ENCODE measurements at regions not wholly inside any gene's neighbourhood (a gene's known extent, or its start where the extent isn't known, plus 50 kb on each side); places are given as distances from the start of the nearest gene placed in this dataset.

DNA sequence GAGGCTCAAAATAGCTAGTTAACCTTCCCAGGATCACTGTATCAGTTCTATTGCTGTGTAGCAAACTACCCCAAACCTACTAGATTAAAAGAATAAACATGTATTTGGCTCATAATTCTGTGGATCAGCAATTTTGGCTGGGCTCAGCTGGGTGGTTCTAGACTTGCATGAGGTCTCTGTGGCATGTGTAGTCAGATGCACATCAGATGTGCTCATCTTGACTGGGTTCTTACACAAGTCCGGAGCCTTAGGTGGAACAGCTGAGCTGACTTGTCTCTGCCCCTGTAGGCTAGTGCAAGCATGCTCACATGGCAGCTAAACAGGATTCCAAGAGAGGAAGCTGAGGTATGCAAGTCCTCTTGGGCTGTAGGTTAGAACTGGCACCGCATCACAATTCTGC is 137.7 kb upstream of the PRNP start:
- DNase-seq (no peak), ATAC-seq (no peak)
- H3K36me3 Mint-ChIP-seq, result peaks cover 0 to 6% (median 0%) of the 10 kb centered on the region in 3 donors
- H3K27me3 Mint-ChIP-seq, result peaks cover 24 to 62% (median 41%) of the 10 kb centered on the region in 5 donors
- H3K4me3 Mint-ChIP-seq, result no peak overlapping the region
- POLR2A ChIA-PET, result no interaction called here
- no peaks in the 10 kb centered on the region for H3K4me1 Mint-ChIP-seq
- H3K9me3 Mint-ChIP-seq, result peaks cover 0 to 14% (median 5%) of the 10 kb centered on the region in 9 donors
- no peak overlapping the region for H3K27ac Mint-ChIP-seq

DNA sequence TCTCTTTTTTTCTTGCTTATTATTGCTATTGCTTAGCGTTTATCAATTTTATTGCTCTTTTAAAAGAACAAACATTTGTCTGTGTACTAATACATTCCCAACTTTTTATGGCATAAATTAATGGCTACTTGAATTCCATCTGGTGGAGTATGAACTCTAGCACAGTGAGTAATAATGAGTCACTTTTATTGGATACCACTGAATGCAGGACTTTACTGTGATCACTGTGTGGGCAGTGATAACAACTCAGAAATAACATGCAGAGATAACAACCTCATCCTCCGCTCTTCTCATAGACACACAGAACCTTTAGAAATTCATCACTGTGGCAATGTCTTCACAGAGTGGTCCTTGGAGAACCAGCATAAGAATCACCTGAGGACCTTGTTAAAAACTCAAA is 139.5 kb upstream of the PRNP start:
- peaks cover 0 to 6% (median 0%) of the 10 kb centered on the region in 3 donors for H3K36me3 Mint-ChIP-seq
- no peak for DNase-seq
- no peak overlapping the region for H3K27ac Mint-ChIP-seq
- POLR2A ChIA-PET, result no interaction called here
- peaks cover 20 to 58% (median 39%) of the 10 kb centered on the region in 5 donors for H3K27me3 Mint-ChIP-seq
- no peak for ATAC-seq
- peaks cover 0 to 14% (median 5%) of the 10 kb centered on the region in 9 donors for H3K9me3 Mint-ChIP-seq
- no peaks in the 10 kb centered on the region for H3K4me1 Mint-ChIP-seq
- H3K4me3 Mint-ChIP-seq, result no peak overlapping the region

DNA sequence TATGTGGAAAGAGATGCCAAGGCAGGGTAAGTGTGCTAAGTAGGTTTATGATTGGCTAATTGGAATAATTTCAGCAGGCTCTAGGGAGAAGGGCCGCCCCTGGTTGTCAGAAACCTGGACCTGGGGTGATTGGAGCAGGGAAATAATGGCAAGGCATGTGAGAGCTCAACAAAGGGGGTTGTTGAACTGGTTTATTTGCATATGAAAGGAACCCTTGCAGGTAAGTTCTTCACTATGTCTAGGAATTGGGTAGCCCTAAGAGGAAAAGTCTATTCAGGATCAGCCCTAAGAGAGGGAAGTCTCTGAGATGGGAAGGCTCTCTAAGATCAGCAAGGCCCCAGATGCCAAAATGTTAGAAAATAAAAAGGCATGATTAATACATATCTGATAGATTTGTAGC is 139.9 kb upstream of the PRNP start:
- no peak for DNase-seq
- H3K36me3 Mint-ChIP-seq, result peaks cover 0 to 6% (median 0%) of the 10 kb centered on the region in 3 donors

DNA sequence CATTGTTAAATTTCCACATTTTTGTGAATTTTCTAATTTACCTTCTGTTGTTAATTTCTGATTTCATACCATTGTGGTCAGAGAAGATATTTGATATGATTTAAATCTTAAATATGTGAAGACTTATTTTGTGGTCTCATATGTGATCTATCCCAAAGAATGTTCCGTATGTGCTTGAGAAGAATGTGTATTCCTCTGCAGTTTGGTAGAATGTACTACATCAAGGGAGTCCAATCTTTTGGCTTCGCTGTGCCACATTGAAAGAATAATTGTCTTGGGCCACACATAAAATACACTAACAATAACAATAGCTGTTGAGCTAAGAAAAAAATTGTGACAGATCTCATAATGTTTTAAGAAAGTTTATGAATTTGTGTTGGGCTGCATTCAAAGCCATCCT is 140.7 kb upstream of the PRNP start:
- DNase-seq (no peak), ATAC-seq (no peak)
- H3K4me1 Mint-ChIP-seq, result no peaks in the 10 kb centered on the region
- H3K9me3 Mint-ChIP-seq, result peaks cover 0 to 14% (median 5%) of the 10 kb centered on the region in 9 donors
- peaks cover 13 to 65% (median 36%) of the 10 kb centered on the region in 5 donors for H3K27me3 Mint-ChIP-seq
- POLR2A ChIA-PET, result no interaction called here
- H3K36me3 Mint-ChIP-seq, result peaks cover 0 to 6% (median 0%) of the 10 kb centered on the region in 3 donors
- no peak overlapping the region for H3K4me3 Mint-ChIP-seq
- H3K27ac Mint-ChIP-seq, result no peak overlapping the region

More for the DNA sequence above, 139.9 kb upstream of the PRNP start:
- Mint-ChIP-seq H3K27me3 (peaks cover 17 to 60% (median 39%) of the 10 kb centered on the region in 5 donors), H3K4me1 (no peaks in the 10 kb centered on the region), H3K27ac (no peak overlapping the region), H3K9me3 (peaks cover 0 to 14% (median 5%) of the 10 kb centered on the region in 9 donors), H3K4me3 (no peak overlapping the region)
- ATAC-seq, result no peak
- POLR2A ChIA-PET, result no interaction called here

DNA sequence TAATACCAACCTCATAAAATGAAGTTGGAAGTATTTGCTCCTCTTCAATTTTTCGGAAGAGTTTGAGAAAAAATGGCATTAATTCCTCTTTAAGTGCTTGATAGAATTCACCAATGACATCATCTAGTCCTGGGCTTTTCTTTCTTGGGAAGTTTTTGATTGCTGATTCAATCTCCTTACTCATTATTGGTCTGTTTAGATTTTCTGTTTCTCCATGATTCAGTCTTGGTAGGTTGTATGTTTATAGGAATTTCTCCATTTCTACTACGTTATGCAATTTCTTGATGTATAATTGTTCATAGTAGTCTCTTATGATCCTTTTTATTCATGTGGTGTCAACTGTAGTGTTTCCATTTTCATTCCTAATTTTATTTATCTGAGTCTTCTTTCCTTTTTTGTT is 141.5 kb upstream of the PRNP start:
- Mint-ChIP-seq H3K4me1 (no peaks in the 10 kb centered on the region), H3K4me3 (no peak overlapping the region), H3K9me3 (peaks cover 0 to 13% (median 5%) of the 10 kb centered on the region in 9 donors), H3K27me3 (peaks cover 13 to 59% (median 38%) of the 10 kb centered on the region in 5 donors), H3K36me3 (peaks cover 0 to 6% (median 0%) of the 10 kb centered on the region in 3 donors), H3K27ac (no peak overlapping the region)
- POLR2A ChIA-PET, result no interaction called here
- ATAC-seq (no peak), DNase-seq (no peak)

DNA sequence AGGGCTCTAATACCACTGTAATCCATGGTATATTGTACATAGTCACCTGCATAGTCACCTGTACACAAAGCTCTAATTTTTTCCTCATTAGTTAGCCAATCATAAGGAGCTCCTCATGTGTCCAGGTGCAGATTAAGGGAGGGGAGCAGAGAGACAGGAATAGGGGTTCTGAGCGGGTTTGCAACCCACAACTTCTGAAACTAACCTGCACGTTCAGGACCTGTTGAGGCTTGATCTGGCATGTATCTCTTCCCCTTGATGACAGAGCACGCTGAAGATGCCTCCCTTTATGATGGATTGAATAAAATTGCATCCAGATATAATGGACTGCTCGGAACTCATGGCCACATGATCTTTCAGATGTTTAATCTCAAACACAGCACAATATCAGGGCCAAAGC is 144.0 kb upstream of the PRNP start:
- ATAC-seq, result no peak
- Mint-ChIP-seq H3K4me1 (no peaks in the 10 kb centered on the region), H3K36me3 (no peaks in the 10 kb centered on the region), H3K27me3 (peaks cover 14 to 50% (median 35%) of the 10 kb centered on the region in 5 donors), H3K9me3 (peaks cover 0 to 2% (median 0%) of the 10 kb centered on the region in 9 donors), H3K27ac (no peak overlapping the region), H3K4me3 (no peak overlapping the region)
- no peak for DNase-seq
- POLR2A ChIA-PET, result no interaction called here

DNA sequence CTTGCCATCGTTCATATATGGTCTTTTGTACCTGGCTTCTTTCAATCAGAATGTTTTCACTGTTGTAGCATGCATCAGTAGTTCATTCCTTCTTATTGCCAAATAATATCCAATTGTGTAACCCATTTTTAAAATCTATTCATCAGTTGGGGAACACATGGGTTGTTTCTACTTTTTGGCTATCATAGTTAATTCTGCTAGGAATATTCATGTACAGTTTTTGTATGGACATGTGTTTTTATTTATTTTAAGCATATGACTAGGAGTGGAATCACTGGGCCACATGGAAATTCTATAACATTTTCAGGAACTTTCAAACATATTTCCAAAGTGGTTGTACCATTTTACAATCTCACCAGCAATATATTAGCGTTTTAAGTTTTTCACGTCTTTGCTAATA is 151.9 kb upstream of the PRNP start:
- no peak for DNase-seq
- Mint-ChIP-seq H3K27ac (no peak overlapping the region), H3K9me3 (peaks cover 0 to 19% (median 6%) of the 10 kb centered on the region in 9 donors), H3K27me3 (peaks cover 15 to 38% (median 29%) of the 10 kb centered on the region in 5 donors), H3K36me3 (no peaks in the 10 kb centered on the region), H3K4me3 (no peak overlapping the region), H3K4me1 (peaks cover 0 to 2% (median 0%) of the 10 kb centered on the region in 4 donors)
- POLR2A ChIA-PET, result no interaction called here
- no peak for ATAC-seq

DNA sequence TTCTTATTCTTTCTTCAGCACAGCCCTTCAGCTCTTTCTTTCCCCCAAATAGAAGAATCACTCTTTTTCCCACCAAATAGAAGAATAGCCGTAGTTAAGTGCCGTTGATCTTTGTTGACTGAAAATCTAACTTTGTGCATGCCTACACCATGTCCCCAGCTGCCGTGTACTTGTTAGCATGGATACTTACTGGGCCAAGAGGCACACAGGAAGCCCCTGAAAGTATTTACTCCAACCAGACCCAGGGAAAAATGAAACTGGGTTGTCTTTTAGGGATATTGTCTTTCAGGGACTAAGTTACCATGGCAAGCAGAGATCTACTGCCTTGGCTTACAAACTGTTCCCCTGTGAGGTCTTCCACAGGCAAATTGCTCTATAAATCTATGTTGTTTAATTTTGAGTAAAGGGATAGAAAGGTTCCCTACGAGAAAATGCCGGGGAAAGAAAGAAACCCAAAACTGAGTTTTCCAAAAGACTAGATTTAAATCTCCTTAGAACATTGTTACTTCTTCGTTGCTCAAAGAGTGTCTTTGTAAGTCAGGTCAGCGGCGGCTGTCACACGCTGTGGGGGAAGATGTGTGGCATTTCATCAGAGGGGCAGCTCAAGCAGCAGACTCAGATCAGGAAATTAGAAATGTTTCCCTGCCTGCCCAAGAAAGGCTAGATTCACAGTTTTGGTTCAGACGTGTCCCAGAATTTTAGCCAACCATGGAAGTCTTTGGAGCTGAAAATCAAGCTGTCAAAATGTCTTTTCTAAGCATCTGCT is 152.7 kb upstream of the PRNP start:
- no peak overlapping the region for H3K4me3 Mint-ChIP-seq
- no peak overlapping the region for H3K27ac Mint-ChIP-seq
- H3K9me3 Mint-ChIP-seq, result peaks cover 2 to 27% (median 14%) of the 10 kb centered on the region in 9 donors
- peaks cover 17 to 41% (median 29%) of the 10 kb centered on the region in 5 donors for H3K27me3 Mint-ChIP-seq
- H3K36me3 Mint-ChIP-seq, result peaks cover 0 to 2% (median 0%) of the 10 kb centered on the region in 3 donors
- peaks cover 0 to 2% (median 0%) of the 10 kb centered on the region in 4 donors for H3K4me1 Mint-ChIP-seq
- POLR2A ChIA-PET, result no interaction called here
- ATAC-seq (no peak), DNase-seq (no peak)

DNA sequence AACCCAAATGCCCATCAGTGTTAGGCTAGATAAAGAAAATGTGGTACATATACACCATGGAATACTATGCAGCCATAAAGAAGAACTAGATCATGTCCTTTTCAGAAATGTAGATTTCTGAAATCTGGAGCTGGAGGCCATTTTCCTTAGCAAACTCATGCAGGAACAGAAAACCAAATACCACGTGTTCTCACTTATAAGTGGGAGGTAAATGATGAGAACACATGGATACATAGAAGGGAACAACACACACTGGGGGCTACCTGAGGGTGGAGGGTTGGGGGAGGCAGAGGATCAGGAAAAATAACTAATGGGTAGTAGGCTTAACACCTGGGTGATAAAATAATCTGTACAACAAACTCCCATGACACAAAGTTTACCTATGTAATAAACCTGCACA is 153.5 kb upstream of the PRNP start:
- H3K27ac Mint-ChIP-seq, result no peak overlapping the region
- H3K36me3 Mint-ChIP-seq, result peaks cover 0 to 10% (median under 1%) of the 10 kb centered on the region in 3 donors
- DNase-seq (no peak), ATAC-seq (no peak)
- H3K9me3 Mint-ChIP-seq, result peaks cover 4 to 34% (median 20%) of the 10 kb centered on the region in 9 donors
- no peak overlapping the region for H3K4me3 Mint-ChIP-seq
- H3K27me3 Mint-ChIP-seq, result peaks cover 20 to 43% (median 26%) of the 10 kb centered on the region in 5 donors
- POLR2A ChIA-PET, result no interaction called here
- H3K4me1 Mint-ChIP-seq, result peaks cover 0 to 2% (median 0%) of the 10 kb centered on the region in 4 donors

DNA sequence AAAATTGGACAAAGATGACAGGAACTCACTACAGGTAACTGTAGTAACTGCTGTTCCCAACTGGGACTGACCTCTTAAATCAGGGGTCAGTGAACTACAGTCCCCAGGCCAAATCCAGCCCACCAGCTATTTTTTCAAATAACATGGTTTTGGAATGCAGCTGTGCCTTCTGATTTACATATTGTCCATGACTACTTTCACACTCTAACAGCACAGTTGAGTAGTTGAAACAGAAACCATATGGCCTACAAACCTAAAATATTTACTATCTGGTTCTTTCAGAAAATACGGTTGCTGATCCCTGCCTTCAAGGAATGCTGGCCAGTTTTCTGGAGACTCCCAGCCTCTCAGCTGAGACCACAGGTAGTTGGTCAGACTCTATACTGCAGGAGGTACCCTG is 161.5 kb upstream of the PRNP start:
- H3K36me3 Mint-ChIP-seq, result peaks cover 0 to 26% (median 3%) of the 10 kb centered on the region in 3 donors
- H3K27ac Mint-ChIP-seq, result no peak overlapping the region
- H3K4me1 Mint-ChIP-seq, result no peaks in the 10 kb centered on the region
- no peak for ATAC-seq
- no peak for DNase-seq
- POLR2A ChIA-PET, result no interaction called here
- peaks cover 11 to 18% (median 12%) of the 10 kb centered on the region in 5 donors for H3K27me3 Mint-ChIP-seq
- H3K4me3 Mint-ChIP-seq, result no peak overlapping the region
- peaks cover 9 to 38% (median 25%) of the 10 kb centered on the region in 9 donors for H3K9me3 Mint-ChIP-seq

DNA sequence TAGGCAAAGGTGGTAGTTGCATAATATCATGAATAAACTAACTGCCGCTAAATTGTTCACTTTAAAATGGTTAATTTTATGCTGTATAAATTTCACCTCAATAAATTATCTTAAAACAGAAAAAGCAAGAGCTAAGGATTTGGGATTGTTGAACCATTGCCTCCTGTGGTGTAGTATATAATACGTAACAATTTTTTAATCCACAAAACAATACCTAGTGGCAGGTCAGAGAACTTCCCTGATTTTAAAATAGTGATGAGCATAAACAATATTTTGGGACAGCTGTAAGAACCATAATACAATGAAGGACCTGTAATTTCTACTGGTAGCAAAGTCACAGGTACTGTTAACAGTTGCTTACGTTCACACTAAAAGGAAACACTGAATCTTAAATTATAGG is 161.9 kb upstream of the PRNP start:
- Mint-ChIP-seq H3K27me3 (peaks cover 11 to 17% (median 12%) of the 10 kb centered on the region in 5 donors), H3K4me3 (no peak overlapping the region), H3K27ac (no peak overlapping the region), H3K9me3 (peaks cover 9 to 33% (median 23%) of the 10 kb centered on the region in 9 donors), H3K4me1 (no peaks in the 10 kb centered on the region), H3K36me3 (peaks cover 0 to 26% (median 3%) of the 10 kb centered on the region in 3 donors)
- DNase-seq (no peak), ATAC-seq (no peak)
- POLR2A ChIA-PET, result no interaction called here

DNA sequence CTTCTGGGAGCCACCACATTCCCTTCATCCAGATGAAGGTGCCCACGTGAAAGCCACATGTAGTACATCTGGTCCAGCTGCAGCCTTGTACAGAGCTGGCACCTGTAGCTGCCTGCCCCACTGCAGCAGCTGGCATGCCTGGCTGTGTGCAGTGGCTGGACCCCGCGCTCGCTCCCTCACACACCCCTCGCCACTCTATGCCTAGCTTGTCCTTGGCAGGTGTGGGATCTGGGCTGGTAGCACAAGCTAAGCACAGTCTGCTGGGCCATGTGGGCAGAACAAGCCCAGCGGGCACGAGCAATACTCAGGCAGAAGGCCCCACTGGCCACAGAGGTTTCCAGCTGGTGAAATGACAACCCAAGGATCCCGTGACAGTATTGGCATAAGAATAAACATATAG is 163.9 kb upstream of the PRNP start:
- Mint-ChIP-seq H3K27me3 (peaks cover 8 to 26% (median 16%) of the 10 kb centered on the region in 5 donors), H3K9me3 (peaks cover 1 to 14% (median 7%) of the 10 kb centered on the region in 9 donors), H3K4me3 (no peak overlapping the region), H3K36me3 (peaks cover 0 to 13% (median 0%) of the 10 kb centered on the region in 3 donors), H3K4me1 (no peaks in the 10 kb centered on the region), H3K27ac (no peak overlapping the region)
- no peak for DNase-seq
- POLR2A ChIA-PET, result interaction anchor here (0.6 kb wide), 1 partner anchor 598 kb away, joined by 3 read pairs; no protein-coding TSS in a partner anchor
- ATAC-seq, result no peak

DNA sequence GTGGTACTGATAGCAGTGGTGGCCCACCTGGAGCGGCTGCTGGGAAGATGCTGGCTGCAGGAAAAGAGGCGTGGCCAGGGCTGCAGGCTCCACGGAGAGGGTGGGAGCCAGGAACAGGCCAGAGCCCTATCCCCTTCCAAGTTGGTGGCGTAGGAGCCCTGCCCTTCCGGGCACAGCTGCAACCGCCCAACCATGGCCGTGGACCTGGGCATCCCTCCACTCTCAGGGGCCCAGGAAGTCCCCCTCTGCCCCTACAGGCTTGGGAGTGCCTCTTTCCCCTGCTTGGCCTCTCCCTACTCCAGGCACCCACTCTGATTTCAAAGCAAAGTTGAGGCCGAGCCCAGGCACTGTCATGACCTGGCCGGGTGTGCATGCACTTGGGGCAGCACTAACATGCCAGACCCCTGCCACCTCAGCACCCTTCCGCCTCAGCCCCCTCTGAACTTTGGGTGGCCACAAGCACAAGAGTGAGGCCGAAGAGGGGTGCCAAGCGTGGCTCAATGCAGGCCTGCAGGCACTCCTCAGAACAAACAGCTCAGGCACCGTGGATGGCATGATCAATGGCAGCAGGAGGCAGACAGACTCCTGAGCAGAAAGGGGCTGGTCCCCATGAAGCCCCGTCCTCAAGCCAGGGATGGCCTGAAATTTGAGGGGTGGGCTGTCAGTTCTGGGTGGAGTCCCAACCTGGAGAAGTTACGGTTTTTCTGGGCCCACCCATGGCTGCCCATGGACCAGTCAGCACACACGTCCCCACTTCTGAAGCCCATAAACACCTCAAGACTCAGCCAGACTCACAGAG is 164.9 kb upstream of the PRNP start:
- POLR2A ChIA-PET, result no interaction called here
- H3K4me1 Mint-ChIP-seq, result no peaks in the 10 kb centered on the region
- peaks cover 11 to 33% (median 20%) of the 10 kb centered on the region in 5 donors for H3K27me3 Mint-ChIP-seq
- H3K27ac Mint-ChIP-seq, result no peak overlapping the region
- H3K4me3 Mint-ChIP-seq, result no peak overlapping the region
- H3K36me3 Mint-ChIP-seq, result peaks cover 0 to 5% (median 0%) of the 10 kb centered on the region in 3 donors
- ATAC-seq (no peak), DNase-seq (no peak)
- H3K9me3 Mint-ChIP-seq, result peaks cover 0 to 6% (median 0%) of the 10 kb centered on the region in 9 donors
